ENCODE measurements at regions not wholly inside any gene's neighbourhood (a gene's known extent, or its start where the extent isn't known, plus 50 kb on each side); places are given as distances from the start of the nearest gene placed in this dataset.

GRCh38 chr21:38173276-38174035 is 83.3 kb upstream of the KCNJ15 start:
- intact Hi-C loops (cut with DNase I) = no loop called here
- TF ChIP-seq, protein P1, sequence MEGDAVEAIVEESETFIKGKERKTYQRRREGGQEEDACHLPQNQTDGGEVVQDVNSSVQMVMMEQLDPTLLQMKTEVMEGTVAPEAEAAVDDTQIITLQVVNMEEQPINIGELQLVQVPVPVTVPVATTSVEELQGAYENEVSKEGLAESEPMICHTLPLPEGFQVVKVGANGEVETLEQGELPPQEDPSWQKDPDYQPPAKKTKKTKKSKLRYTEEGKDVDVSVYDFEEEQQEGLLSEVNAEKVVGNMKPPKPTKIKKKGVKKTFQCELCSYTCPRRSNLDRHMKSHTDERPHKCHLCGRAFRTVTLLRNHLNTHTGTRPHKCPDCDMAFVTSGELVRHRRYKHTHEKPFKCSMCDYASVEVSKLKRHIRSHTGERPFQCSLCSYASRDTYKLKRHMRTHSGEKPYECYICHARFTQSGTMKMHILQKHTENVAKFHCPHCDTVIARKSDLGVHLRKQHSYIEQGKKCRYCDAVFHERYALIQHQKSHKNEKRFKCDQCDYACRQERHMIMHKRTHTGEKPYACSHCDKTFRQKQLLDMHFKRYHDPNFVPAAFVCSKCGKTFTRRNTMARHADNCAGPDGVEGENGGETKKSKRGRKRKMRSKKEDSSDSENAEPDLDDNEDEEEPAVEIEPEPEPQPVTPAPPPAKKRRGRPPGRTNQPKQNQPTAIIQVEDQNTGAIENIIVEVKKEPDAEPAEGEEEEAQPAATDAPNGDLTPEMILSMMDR (IDR thresholded peaks at IDR 0.05) = no peak
- Histone ChIP-seq H3K27me3 (no peaks in the 10 kb centered on the region), H3K36me3 (no peaks in the 10 kb centered on the region), H3K4me1 (peaks cover 16 to 20% of the 10 kb centered on the region in 2 donors), H3K27ac (no peak overlapping the region), H3K9me3 (no peaks in the 10 kb centered on the region), H3K4me3 (no peak overlapping the region)
- DNase-seq (no peak), ATAC-seq (no peak)

DNA sequence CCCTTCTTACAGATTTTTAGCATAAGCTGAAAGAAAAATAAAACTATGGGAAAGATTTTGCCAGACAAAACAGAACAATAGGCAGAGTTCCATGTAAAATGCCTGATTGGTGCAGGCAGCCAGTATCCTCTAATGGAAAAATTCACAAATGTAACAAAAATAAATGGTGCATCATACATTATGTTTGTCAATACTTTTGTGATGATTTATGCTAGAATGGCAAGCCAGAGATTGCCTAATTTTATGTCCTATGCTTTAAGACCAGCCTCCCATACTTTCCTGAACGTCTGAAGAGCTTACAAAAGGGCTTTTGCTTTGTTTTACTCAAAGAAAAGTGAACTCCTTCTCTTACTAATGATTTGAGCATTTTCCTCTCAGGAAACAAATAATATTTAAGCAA is 81.5 kb upstream of the KCNJ15 start:
- DNase-seq (no peak), ATAC-seq (no peak)
- Histone ChIP-seq H3K9me3 (no peaks in the 10 kb centered on the region), H3K27ac (no peak overlapping the region), H3K36me3 (no peaks in the 10 kb centered on the region), H3K4me1 (peaks cover 16 to 20% of the 10 kb centered on the region in 2 donors), H3K27me3 (no peaks in the 10 kb centered on the region), H3K4me3 (no peak overlapping the region)
- TF ChIP-seq, protein P1 (IDR thresholded peaks at IDR 0.05) = no peak
- intact Hi-C loops (cut with DNase I) = no loop called here

- ATAC-seq (no peak), DNase-seq (no peak)
- Histone ChIP-seq H3K9me3 (no peaks in the 10 kb centered on the region), H3K36me3 (no peaks in the 10 kb centered on the region), H3K27me3 (no peaks in the 10 kb centered on the region), H3K27ac (no peak overlapping the region), H3K4me3 (no peak overlapping the region), H3K4me1 (no peaks in the 10 kb centered on the region)
- intact Hi-C loops (cut with DNase I) = no loop called here
- TF ChIP-seq, protein P1 (IDR thresholded peaks at IDR 0.05) = no peak
Observed at GRCh38 chr21:38177919-38178652, 78.7 kb upstream of the KCNJ15 start.

GRCh38 chr21:38178653-38179470 is 77.9 kb upstream of the KCNJ15 start:
- no peaks in the 10 kb centered on the region for H3K36me3 ChIP-seq
- no peak overlapping the region for H3K4me3 ChIP-seq
- DNase-seq (no peak), ATAC-seq (no peak)
- intact Hi-C loops (cut with DNase I) = no loop called here
- no peaks in the 10 kb centered on the region for H3K27me3 ChIP-seq
- no peaks in the 10 kb centered on the region for H3K4me1 ChIP-seq
- no peaks in the 10 kb centered on the region for H3K9me3 ChIP-seq
- TF ChIP-seq, protein P1 (IDR thresholded peaks at IDR 0.05) = no peak
- H3K27ac ChIP-seq = peak overlapping the region in 1 of 2 donors; percentile 46

DNA sequence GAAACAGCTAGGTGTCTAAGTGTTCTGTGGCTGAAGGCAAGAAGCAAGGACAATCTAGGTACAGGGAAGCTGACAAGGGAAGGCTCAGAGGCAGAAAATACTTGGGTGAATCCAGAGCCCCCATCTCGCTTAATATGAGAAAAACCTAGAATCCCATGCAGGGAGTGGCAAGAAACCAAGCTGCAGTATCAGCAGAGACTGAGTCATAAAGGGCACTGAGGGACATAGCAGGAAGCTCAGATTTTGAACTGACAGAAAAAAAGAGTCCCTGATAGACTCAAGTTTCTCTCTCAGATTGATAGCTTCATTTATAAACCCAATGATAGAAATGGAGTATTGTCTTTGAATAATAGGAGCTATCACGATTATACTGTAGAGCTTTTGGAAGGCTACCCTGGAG is 77.3 kb upstream of the KCNJ15 start:
- no peak for DNase-seq
- ATAC-seq = no peak
- Histone ChIP-seq H3K4me1 (no peaks in the 10 kb centered on the region), H3K27me3 (no peaks in the 10 kb centered on the region), H3K4me3 (no peak overlapping the region), H3K9me3 (no peaks in the 10 kb centered on the region), H3K36me3 (no peaks in the 10 kb centered on the region), H3K27ac (peak overlapping the region in 1 of 2 donors; percentile 46)
- TF ChIP-seq, protein P1 (IDR thresholded peaks at IDR 0.05) = no peak
- intact Hi-C loops (cut with DNase I) = no loop called here

Data from left lung (tissue), 4 donors.